Kidney tubule cell (primary cell): ENCODE measurements at regions not wholly inside any gene's neighbourhood (a gene's known extent, or its start where the extent isn't known, plus 50 kb on each side); places are given as distances from the start of the nearest gene placed in this dataset.
A peak's percentile ranks its signal among the peaks of the same experiment; 100 is the strongest.

Experiments used
- DNase-seq: peaks from one replicate; pipeline ENCODE4 v3.0.0-alpha.2; 2018; ENCODE audit warnings: low spot score

DNA sequence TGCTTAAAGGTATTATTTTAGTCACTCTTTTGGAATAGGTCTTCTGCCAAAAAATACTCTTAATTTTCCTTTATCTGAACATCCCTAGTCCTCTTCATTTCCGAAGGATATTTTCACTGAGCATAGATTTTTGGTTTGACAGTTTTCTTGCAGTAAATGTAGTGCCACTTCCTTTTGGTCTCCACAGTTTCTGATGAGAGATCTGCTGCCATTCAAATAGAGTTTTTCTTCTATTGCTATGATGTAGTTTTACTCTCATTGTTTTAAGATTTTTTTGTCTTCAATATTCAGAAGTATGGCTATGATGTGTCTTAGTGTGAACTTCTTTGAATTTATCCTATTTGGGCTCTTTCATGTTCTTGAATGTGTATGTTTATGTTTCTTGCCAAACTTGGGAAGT lies 281.1 kb upstream of the SORL1-AS1 start:
- DNase-seq = no peak

DNA sequence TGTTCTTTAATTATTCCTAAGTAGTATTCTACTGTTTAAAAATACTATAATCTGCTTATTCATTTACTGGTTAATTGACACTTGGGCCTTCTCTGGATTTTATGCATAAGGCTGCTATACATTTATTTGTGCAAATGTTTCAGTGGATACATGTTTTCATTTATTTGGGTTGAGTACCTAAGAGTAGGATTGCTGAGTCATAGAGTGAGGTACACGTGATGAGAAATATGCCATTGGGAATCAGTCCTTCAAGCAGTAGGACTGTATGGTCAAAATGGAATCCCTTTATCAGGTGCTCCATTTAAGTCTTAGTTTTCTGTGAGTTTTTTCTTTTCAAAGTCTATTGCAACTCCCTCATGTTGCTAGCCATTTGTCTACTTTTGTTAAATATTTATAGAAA lies 275.2 kb upstream of the SORL1-AS1 start:
- no peak for DNase-seq

GRCh38 chr11:121723246-121723741 lies 270.5 kb upstream of the SORL1-AS1 start:
- no peak for DNase-seq

DNA sequence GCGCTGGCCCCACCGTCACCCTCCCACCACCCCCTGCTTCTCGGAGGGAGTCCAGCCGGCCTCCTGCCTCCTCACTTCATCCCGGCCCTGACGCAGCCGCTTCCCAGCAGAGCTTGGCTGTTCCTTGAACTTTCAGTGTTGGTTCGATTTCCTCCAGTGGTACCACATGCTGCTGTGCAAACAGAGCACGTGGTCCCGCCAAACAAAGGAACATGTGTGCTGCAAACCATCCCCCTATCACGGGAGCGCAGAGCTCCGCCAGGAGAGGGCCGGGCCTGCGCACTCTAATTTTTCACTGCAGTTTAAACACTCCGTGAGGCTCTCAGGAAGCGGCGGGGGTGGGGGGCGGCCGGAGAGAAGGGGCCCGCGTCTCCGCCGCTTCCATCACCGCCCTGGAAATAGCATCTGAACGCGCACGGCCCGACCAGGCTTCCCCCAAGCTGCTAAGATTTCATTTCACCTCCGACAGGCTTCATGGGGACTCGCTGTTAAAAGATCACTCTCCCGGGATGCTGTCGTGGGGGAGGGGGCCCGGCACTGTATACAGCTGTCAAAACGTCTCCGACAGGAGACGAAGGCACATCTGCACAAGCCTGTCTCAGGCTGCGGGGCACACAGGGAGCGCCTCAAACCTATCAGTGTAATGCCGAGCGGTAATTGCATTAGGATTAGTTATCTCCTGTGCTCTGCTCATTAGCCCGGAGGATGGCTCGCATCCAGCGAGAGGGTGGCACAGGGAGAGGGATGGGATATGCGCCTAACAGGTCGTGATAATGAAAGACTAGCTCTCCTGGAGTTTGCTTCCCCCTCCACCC lies 269.9 kb upstream of the SORL1-AS1 start:
- peak; percentile 62 for DNase-seq

GRCh38 chr11:121721961-121722360 lies 269.2 kb upstream of the SORL1-AS1 start:
- no peak for DNase-seq

DNA sequence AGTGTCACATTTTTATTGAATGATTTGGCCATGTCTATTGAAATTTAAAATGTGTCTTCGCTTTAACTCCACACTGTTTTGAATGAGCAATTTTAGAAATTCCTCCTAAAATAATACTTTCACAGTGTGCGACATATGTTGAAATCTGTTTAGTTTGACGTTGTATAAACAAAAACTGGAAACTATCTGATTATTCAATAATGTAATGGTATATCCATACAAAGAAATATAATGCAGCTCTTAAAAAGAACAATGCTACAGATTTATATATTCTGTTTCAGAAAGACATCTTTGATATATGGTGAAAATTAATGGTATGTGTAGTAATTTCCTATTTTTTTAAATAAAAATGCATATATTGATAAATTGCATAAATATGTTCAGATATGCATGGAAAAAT lies 268.7 kb upstream of the SORL1-AS1 start:
- DNase-seq = no peak

- no peak for DNase-seq
Measured at GRCh38 chr11:121717296-121717695, 264.5 kb upstream of the SORL1-AS1 start.

GRCh38 chr11:121716060-121716459 lies 263.3 kb upstream of the SORL1-AS1 start:
- DNase-seq = peak; percentile 9

- DNase-seq = no peak
Measured at GRCh38 chr11:121715405-121715804, 262.6 kb upstream of the SORL1-AS1 start.

DNA sequence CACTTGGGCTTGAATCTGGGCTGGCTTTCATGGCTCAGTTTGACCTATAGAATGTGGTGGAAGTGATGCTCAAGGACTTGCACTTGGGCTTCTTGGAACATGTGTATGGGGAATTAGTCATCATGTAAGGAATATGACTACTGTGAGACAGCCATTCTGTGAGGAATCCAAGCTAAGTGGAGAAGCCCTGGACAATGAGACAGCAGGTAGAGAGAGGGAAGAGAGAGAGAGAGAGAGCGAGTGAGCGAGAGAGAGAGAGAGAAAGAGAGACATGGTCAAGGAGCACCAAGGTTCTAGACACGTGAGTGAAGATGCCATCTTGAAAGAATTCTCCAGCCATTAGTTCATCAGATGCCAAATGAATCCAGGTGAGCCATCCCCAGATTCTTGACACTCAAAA lies 261.6 kb upstream of the SORL1-AS1 start:
- DNase-seq = peak; percentile 33

GRCh38 chr11:121711939-121712338 lies 259.2 kb upstream of the SORL1-AS1 start:
- peak; percentile 73 for DNase-seq

DNA sequence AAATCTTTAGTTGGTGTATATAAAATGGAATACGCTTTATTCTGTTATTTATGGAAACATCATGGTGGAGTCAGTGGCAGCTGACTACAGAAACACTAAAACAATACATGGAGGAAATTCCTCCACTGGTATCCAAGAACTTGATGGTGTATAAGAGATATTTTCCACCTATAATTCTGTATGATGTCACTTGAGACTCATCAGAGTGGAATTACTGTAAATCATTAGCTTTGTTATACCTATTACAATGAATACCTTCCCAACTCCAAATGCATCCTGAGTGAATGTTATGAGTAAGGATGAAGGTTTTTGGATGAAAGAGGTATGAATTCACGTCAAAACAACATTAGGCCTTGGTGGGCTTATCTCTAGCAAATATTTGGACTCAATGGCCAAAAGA lies 258.5 kb upstream of the SORL1-AS1 start:
- peak; percentile 88 for DNase-seq

GRCh38 chr11:121706884-121707420 lies 254.2 kb upstream of the SORL1-AS1 start:
- no peak for DNase-seq

DNA sequence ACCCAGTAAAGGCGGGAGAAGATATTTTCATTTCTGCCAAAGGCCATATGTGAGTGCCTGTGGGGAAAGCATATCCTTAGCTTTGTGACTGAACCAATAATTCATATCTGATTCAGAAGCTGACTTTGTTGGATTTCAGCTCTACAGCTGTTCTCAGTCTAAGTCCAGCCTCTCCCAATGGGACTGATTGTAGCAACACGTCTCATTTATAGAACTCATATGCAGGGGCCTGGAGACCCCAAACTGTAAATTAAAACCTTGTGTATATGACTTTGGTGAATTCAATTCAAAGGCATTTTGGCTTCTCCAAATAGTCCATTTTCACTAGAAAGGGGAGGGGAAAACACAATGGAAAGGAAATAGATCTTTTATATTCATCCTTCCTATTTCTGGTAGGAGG lies 250.4 kb upstream of the SORL1-AS1 start:
- no peak for DNase-seq

DNA sequence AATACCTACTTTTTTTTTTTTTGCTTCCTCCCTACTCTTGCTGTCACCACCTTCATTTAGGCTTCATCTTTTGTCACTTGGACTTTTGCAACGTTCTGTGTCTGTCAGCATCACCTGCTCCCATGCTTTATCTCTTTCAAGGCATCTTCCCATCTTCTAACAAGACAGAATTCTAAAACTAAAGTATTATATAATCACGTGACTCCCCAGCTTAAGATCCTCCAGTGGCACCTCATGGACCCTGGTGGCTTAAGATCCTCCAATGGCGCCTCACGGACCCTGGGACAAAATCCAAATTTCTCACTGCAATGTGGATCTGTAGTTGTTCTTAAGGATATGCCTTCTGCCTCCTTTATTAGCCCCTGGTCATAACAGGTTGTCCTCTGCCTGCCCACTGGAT lies 248.2 kb upstream of the SORL1-AS1 start:
- no peak for DNase-seq

DNA sequence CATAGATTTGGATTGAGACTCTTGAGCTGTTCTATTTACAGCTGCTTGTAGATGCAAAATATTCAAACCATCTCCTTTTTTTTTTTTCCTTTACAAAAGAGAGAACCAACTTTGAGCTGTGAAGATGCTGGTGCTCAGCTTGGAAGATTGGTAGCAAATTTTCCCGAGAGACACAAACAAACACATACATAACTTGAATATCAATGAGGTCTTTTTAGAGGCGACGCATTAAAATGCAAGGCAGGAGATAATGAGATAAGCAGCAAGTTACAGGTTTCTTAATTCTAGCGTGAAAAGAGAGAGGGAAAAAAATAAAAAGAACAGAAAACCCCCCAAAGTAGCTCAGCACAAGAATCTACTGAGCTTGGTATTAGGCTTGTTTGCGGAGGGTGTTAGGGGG lies 247.0 kb upstream of the SORL1-AS1 start:
- no peak for DNase-seq

- DNase-seq = no peak
Measured at GRCh38 chr11:121696931-121697670, 244.3 kb upstream of the SORL1-AS1 start.

- peak; percentile 12 for DNase-seq
Measured at GRCh38 chr11:121696177-121696871, 243.6 kb upstream of the SORL1-AS1 start.

GRCh38 chr11:121692236-121692635 lies 239.5 kb upstream of the SORL1-AS1 start:
- peak; percentile 38 for DNase-seq

- DNase-seq = peak; percentile 88
Measured at GRCh38 chr11:121688860-121689614, 236.3 kb upstream of the SORL1-AS1 start.

GRCh38 chr11:121688055-121688491 lies 235.3 kb upstream of the SORL1-AS1 start:
- DNase-seq = peak; percentile 25

DNA sequence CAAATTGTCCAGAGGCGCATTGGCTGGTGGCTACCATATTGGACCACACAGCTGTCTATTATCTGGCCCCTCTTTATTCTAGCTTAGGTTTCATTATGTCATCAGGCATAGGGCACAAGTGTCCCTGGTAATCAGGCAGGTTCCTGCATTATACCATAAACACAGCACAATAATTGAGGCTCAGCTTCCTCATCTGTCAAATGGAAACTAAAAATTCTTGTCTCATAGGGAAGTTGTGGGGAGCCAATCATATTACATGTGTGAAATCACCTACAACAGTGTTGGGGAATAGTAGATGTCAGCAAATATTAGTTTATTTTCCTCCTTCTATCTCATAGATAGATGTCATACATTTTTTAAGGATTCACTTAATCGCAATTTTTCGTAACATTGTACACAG lies 231.0 kb upstream of the SORL1-AS1 start:
- DNase-seq = no peak
